ENCODE measurements at regions not wholly inside any gene's neighbourhood (a gene's known extent, or its start where the extent isn't known, plus 50 kb on each side); places are given as distances from the start of the nearest gene placed in this dataset.

- DNase-seq (no peak), ATAC-seq (ENCODE audit: low FRiP score in 2 of 2) (no peak)
- WGBS, 2 donors: 77 to 85% methylated on average over 2 of the region's 2 CpGs
- H3K27me3 ChIP-seq: no peaks in the 10 kb centered on the region
- H3K36me3 ChIP-seq: no peaks in the 10 kb centered on the region
- no peak overlapping the region for H3K27ac ChIP-seq
- no peak for TF ChIP-seq POLR2AphosphoS5 (IDR thresholded peaks at IDR 0.05)
- no peak for TF ChIP-seq EP300 (IDR thresholded peaks at IDR 0.05)
- no peak for TF ChIP-seq CTCF (IDR thresholded peaks at IDR 0.05)
- no peak for TF ChIP-seq POLR2A (IDR thresholded peaks at IDR 0.05)
- H3K4me3 ChIP-seq: no peak overlapping the region
- no peaks in the 10 kb centered on the region for H3K4me1 ChIP-seq
- no peaks in the 10 kb centered on the region for H3K9me3 ChIP-seq
Observed at GRCh38 chr4:127548990-127549925, 83.5 kb upstream of the INTU start.

GRCh38 chr4:127555106-127555505 is 77.7 kb upstream of the INTU start:
- H3K9me3 ChIP-seq: no peaks in the 10 kb centered on the region
- no peak overlapping the region for H3K4me3 ChIP-seq
- H3K27ac ChIP-seq: no peak overlapping the region
- ATAC-seq (ENCODE audit: low FRiP score in 2 of 2) (no peak), DNase-seq (no peak)
- WGBS, 2 donors: 86 to 89% methylated on average over 1 of the region's 1 CpG
- TF ChIP-seq POLR2A (IDR thresholded peaks at IDR 0.05): no peak
- no peak for TF ChIP-seq EP300 (IDR thresholded peaks at IDR 0.05)
- no peak for TF ChIP-seq POLR2AphosphoS5 (IDR thresholded peaks at IDR 0.05)
- TF ChIP-seq CTCF (IDR thresholded peaks at IDR 0.05): no peak
- H3K4me1 ChIP-seq: no peaks in the 10 kb centered on the region
- no peaks in the 10 kb centered on the region for H3K27me3 ChIP-seq
- no peaks in the 10 kb centered on the region for H3K36me3 ChIP-seq

GRCh38 chr4:127558088-127558487 is 74.7 kb upstream of the INTU start:
- no peak for TF ChIP-seq EP300 (IDR thresholded peaks at IDR 0.05)
- no peak for TF ChIP-seq CTCF (IDR thresholded peaks at IDR 0.05)
- no peak for TF ChIP-seq POLR2A (IDR thresholded peaks at IDR 0.05)
- TF ChIP-seq POLR2AphosphoS5 (IDR thresholded peaks at IDR 0.05): no peak
- WGBS, 2 donors: 74 to 89% methylated on average over 4 of the region's 4 CpGs
- Histone ChIP-seq H3K27ac (no peak overlapping the region), H3K36me3 (no peaks in the 10 kb centered on the region), H3K4me1 (no peaks in the 10 kb centered on the region), H3K9me3 (no peaks in the 10 kb centered on the region), H3K4me3 (no peak overlapping the region), H3K27me3 (no peaks in the 10 kb centered on the region)
- ATAC-seq (ENCODE audit: low FRiP score in 2 of 2) (no peak), DNase-seq (no peak)

GRCh38 chr4:127558489-127559407 is 74.0 kb upstream of the INTU start:
- Histone ChIP-seq H3K9me3 (no peaks in the 10 kb centered on the region), H3K27ac (no peak overlapping the region), H3K36me3 (no peaks in the 10 kb centered on the region), H3K4me3 (no peak overlapping the region), H3K4me1 (no peaks in the 10 kb centered on the region), H3K27me3 (no peaks in the 10 kb centered on the region)
- TF ChIP-seq POLR2A (IDR thresholded peaks at IDR 0.05): no peak
- TF ChIP-seq EP300 (IDR thresholded peaks at IDR 0.05): no peak
- no peak for TF ChIP-seq CTCF (IDR thresholded peaks at IDR 0.05)
- no peak for TF ChIP-seq POLR2AphosphoS5 (IDR thresholded peaks at IDR 0.05)
- ATAC-seq (ENCODE audit: low FRiP score in 2 of 2) (peak; percentile 43 to 67), DNase-seq (peak in 1 of 2 donors; percentile 26)
- WGBS, 2 donors: 67 to 78% methylated on average over 1 to 4 of the region's 4 CpGs
